OCI-LY3 (cell line): ENCODE measurements at regions not wholly inside any gene's neighbourhood (a gene's known extent, or its start where the extent isn't known, plus 50 kb on each side); places are given as distances from the start of the nearest gene placed in this dataset.

ENCODE experiments used
- CTCF ChIP-seq: fragments of 200-600, 300-600 bp; sonication (generic); IDR thresholded peaks from 2 replicates; pipeline ENCODE4 v1.5.1; 2014; ENCODE audit warnings: antibody characterized with exemption, low read length, low read depth
- EZH2phosphoT487 ChIP-seq: fragments of 200-600 bp; shearing (Covaris generic); IDR thresholded peaks from 2 replicates; pipeline ENCODE4 v1.6.1; 2018; ENCODE audit warnings: antibody characterized with exemption, mixed run types, low read depth

- TF ChIP-seq EZH2phosphoT487 = no peak
- no peak for TF ChIP-seq CTCF
These were observed 168.4 kb upstream of the SPOPL start for GRCh38 chr2:138333121-138333520.
